Trophoblast cell (in vitro differentiated cells and primary cell): ENCODE measurements at regions not wholly inside any gene's neighbourhood (a gene's known extent, or its start where the extent isn't known, plus 50 kb on each side); places are given as distances from the start of the nearest gene placed in this dataset.

Experiments used
- DNase-seq, 2 donors: peaks; one replicate each; pipeline ENCODE4 v3.0.0-alpha.2; 2016
- H2AFZ ChIP-seq: 2 replicates; pipeline ENCODE4 v1.6.1; 2013; ENCODE audit warnings: low read length, moderate library complexity, mild to moderate bottlenecking; ENCODE audit not compliant: insufficient read depth, poor library complexity
- H2AK5ac ChIP-seq: 2 replicates; pipeline ENCODE4 v1.6.1; 2013; ENCODE audit warnings: mild to moderate bottlenecking, low read length
- H2BK120ac ChIP-seq: 2 replicates; pipeline ENCODE4 v1.6.1; 2013; ENCODE audit warnings: low read length, mild to moderate bottlenecking, moderate library complexity; ENCODE audit not compliant: insufficient read depth, poor library complexity
- H2BK12ac ChIP-seq: 2 replicates; pipeline ENCODE4 v1.6.1; 2013; ENCODE audit warnings: mild to moderate bottlenecking, low read length, moderate library complexity
- H2BK5ac ChIP-seq: 2 replicates; pipeline ENCODE4 v1.6.1; 2013; ENCODE audit warnings: low read length, low read depth, moderate library complexity, mild to moderate bottlenecking; ENCODE audit not compliant: poor library complexity
- H3K14ac ChIP-seq: 2 replicates; pipeline ENCODE4 v1.6.1; 2013; ENCODE audit warnings: mild to moderate bottlenecking, low read length
- H3K18ac ChIP-seq: 2 replicates; pipeline ENCODE4 v1.6.1; 2013; ENCODE audit warnings: mild to moderate bottlenecking, low read length
- H3K23ac ChIP-seq: 2 replicates; pipeline ENCODE4 v1.6.1; 2013; ENCODE audit warnings: low read length
- H3K27ac ChIP-seq: 2 replicates; pipeline ENCODE4 v1.5.1; 2013; ENCODE audit warnings: low read depth, mild to moderate bottlenecking, inconsistent platforms, low read length, moderate library complexity
- H3K27me3 ChIP-seq: 2 replicates; pipeline ENCODE4 v1.6.1; 2013; ENCODE audit warnings: inconsistent platforms, mild to moderate bottlenecking, low read length, moderate library complexity; ENCODE audit not compliant: insufficient read depth
- H3K36me3 ChIP-seq, 2 experiments: 1 replicate in 1 of 2; 2 replicates in 1 of 2; pipeline ENCODE4 v1.6.1; 2013; ENCODE audit warnings: low read length in 2 of 2, mild to moderate bottlenecking in 2 of 2, moderate library complexity in 1 of 2; ENCODE audit not compliant: insufficient read depth in 2 of 2, control insufficient read depth in 1 of 2
- H3K4ac ChIP-seq: 2 replicates; pipeline ENCODE4 v1.6.1; 2013; ENCODE audit warnings: low read depth, mild to moderate bottlenecking, low read length, moderate library complexity
- H3K4me1 ChIP-seq, 2 experiments: 1 replicate in 1 of 2; 2 replicates in 1 of 2; pipeline ENCODE4 v1.6.1; 2013; ENCODE audit warnings: low read length in 2 of 2, mild to moderate bottlenecking in 2 of 2, moderate library complexity in 1 of 2; ENCODE audit not compliant: insufficient read depth in 2 of 2, control insufficient read depth in 1 of 2
- H3K4me2 ChIP-seq: 2 replicates; pipeline ENCODE4 v1.6.1; 2013; ENCODE audit warnings: inconsistent platforms, mild to moderate bottlenecking, low read length, moderate library complexity
- H3K4me3 ChIP-seq: 2 replicates; pipeline ENCODE4 v1.5.1; 2013; ENCODE audit warnings: mild to moderate bottlenecking, low read depth, low read length, inconsistent platforms
- H3K79me1 ChIP-seq: one replicate; pipeline ENCODE4 v1.6.1; 2013; ENCODE audit warnings: low read length
- H3K79me2 ChIP-seq: 2 replicates; pipeline ENCODE4 v1.6.1; 2013; ENCODE audit warnings: low read length, mild to moderate bottlenecking; ENCODE audit not compliant: control insufficient read depth, insufficient read depth, poor library complexity
- H3K9ac ChIP-seq: 2 replicates; pipeline ENCODE4 v1.6.1; 2013; ENCODE audit warnings: mild to moderate bottlenecking, low read length
- H3K9me3 ChIP-seq: 2 replicates; pipeline ENCODE4 v1.6.1; 2013; ENCODE audit warnings: low read depth, mild to moderate bottlenecking, control low read depth, inconsistent platforms, low read length; ENCODE audit not compliant: insufficient read depth
- H4K12ac ChIP-seq: 2 replicates; pipeline ENCODE4 v1.6.1; 2013; ENCODE audit warnings: low read depth, mild to moderate bottlenecking, low read length, moderate library complexity
- H4K8ac ChIP-seq: 2 replicates; pipeline ENCODE4 v1.6.1; 2013; ENCODE audit warnings: low read depth, mild to moderate bottlenecking, low read length, moderate library complexity
- H4K91ac ChIP-seq: one replicate; pipeline ENCODE4 v1.6.1; 2013; ENCODE audit warnings: low read depth, mild to moderate bottlenecking, low read length, moderate library complexity
- WGBS: extraction: QIAGEN DNeasy Blood & Tissue Kit; methylation state at CpG from one replicate; pipeline ENCODE4 v1.1.7; 2013; ENCODE audit warnings: missing lambda C conversion rate; ENCODE audit not compliant: insufficient read length, insufficient coverage; ENCODE audit errors: extremely low coverage; 5-methylcytosine and 5-hydroxymethylcytosine counted together

DNA sequence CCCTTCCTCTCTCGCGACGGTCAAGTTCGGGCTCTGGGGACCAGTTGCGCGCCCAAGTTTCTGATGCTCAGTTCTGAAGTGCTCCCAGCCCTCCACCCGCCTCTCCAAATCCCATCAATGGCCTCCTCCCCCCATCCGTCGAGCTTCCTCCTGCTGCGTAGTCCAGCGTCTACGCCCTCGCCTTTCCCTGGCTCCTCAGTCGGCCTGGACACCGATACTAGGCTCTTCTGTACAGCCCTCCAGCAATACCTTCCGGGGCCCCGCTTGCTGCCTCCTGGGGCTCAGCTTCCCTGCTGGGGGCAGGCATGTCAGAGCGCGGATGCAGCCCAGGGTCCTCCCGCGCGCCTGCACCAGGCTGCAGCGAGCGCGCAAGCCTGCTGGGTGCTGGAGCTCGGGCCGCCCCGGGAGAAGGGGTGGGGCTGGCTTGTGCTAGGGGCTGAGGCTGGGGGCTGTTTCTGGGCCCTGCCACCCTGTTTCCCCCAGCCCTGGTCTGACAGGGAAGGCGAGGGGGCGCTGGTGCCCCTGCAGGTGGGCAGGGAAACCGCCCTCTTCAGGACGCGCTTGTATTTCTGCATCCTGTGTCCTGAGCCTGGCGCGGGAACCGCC is 353.3 kb upstream of the SUCLG2 start:
- H4K12ac ChIP-seq: no peak overlapping the region
- no peak overlapping the region for H3K18ac ChIP-seq
- H3K23ac ChIP-seq: no peak overlapping the region
- no peaks in the 10 kb centered on the region for H3K9me3 ChIP-seq
- peaks cover 2 to 4% of the 10 kb centered on the region in 2 experiments for H3K4me1 ChIP-seq
- H2AFZ ChIP-seq: peak overlapping the region; percentile 72
- H3K4me2 ChIP-seq: peak overlapping the region; percentile 96
- no peak overlapping the region for H2BK120ac ChIP-seq
- H3K27me3 ChIP-seq: peaks cover 9% of the 10 kb centered on the region
- DNase-seq: no peak
- H3K14ac ChIP-seq: no peak overlapping the region
- no peak overlapping the region for H3K4ac ChIP-seq
- H4K8ac ChIP-seq: no peak overlapping the region
- WGBS: no CpG with 5 or more reads among the region's 36 CpGs
- H3K79me2 ChIP-seq: no peaks in the 10 kb centered on the region
- no peak overlapping the region for H2BK12ac ChIP-seq
- no peak overlapping the region for H4K91ac ChIP-seq
- H3K36me3 ChIP-seq: no peaks in the 10 kb centered on the region
- no peak overlapping the region for H2BK5ac ChIP-seq
- no peak overlapping the region for H2AK5ac ChIP-seq
- H3K4me3 ChIP-seq: peak overlapping the region; percentile 57
- H3K79me1 ChIP-seq: no peaks in the 10 kb centered on the region
- H3K9ac ChIP-seq: no peak overlapping the region
- H3K27ac ChIP-seq: no peak overlapping the region

DNA sequence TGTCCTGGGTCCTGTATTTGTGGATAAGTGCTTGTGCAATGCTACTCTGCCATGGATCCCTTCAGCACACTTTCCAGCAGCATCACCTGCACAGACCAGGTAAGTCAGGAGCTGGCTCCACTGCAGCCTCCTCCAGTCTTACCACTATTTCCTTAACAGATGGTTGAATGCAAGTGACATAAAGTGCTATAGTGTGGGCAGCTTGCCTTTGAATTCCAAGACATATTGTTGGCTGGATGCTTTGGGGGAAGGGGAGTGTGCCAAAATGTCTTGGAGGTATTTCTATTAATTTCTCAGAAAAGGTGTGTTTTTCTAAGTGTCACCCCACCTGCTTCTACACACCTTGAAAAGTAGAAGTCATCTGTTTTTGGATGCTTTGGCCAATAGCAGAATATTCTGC is 352.2 kb upstream of the SUCLG2 start:
- Histone ChIP-seq H3K4me1 (peaks cover 2 to 4% of the 10 kb centered on the region in 2 experiments), H3K4me3 (peak overlapping the region; percentile 56), H4K91ac (no peak overlapping the region), H3K79me1 (no peaks in the 10 kb centered on the region), H3K9me3 (no peaks in the 10 kb centered on the region), H3K14ac (no peak overlapping the region), H2AFZ (no peak overlapping the region), H3K4ac (no peak overlapping the region), H3K27me3 (peaks cover 9% of the 10 kb centered on the region), H3K23ac (no peak overlapping the region), H3K79me2 (no peaks in the 10 kb centered on the region), H2BK12ac (no peak overlapping the region), H3K18ac (no peak overlapping the region), H4K8ac (no peak overlapping the region), H3K36me3 (no peaks in the 10 kb centered on the region), H3K9ac (no peak overlapping the region), H2AK5ac (no peak overlapping the region), H2BK5ac (no peak overlapping the region), H3K4me2 (no peak overlapping the region), H3K27ac (no peak overlapping the region), H4K12ac (no peak overlapping the region), H2BK120ac (no peak overlapping the region)
- DNase-seq: no peak

DNA sequence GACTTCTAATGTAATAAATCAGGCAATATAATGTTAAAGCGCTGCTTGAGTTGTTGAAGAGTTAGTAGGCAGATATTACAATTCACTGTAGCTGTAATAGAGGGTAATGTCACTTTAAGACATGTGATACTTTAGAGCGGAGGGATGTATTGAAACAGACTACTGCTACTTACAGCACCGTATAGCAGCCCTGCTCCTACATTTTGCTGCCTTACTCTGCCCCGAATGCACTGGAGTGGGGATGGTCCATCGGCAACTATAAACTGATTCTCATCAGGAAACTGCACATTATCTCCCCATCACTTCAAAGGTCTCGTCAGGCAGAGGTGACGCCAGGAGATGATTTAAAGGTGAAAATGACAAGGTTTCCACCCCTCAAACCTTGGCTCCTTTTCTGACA is 349.7 kb upstream of the SUCLG2 start:
- Histone ChIP-seq H3K79me1 (no peaks in the 10 kb centered on the region), H3K27me3 (peaks cover 9% of the 10 kb centered on the region), H2BK5ac (no peak overlapping the region), H2AK5ac (no peak overlapping the region), H3K27ac (no peak overlapping the region), H3K9ac (no peak overlapping the region), H2AFZ (no peak overlapping the region), H3K18ac (no peak overlapping the region), H3K79me2 (no peaks in the 10 kb centered on the region), H3K4me1 (peaks cover 2 to 4% of the 10 kb centered on the region in 2 experiments), H3K4me2 (no peak overlapping the region), H3K9me3 (no peaks in the 10 kb centered on the region), H4K91ac (no peak overlapping the region), H3K14ac (no peak overlapping the region), H4K8ac (no peak overlapping the region), H2BK12ac (no peak overlapping the region), H3K4me3 (no peak overlapping the region), H3K23ac (no peak overlapping the region), H3K4ac (no peak overlapping the region), H4K12ac (no peak overlapping the region), H3K36me3 (no peaks in the 10 kb centered on the region), H2BK120ac (no peak overlapping the region)
- no CpG with 5 or more reads among the region's 7 CpGs for WGBS
- DNase-seq: no peak

DNA sequence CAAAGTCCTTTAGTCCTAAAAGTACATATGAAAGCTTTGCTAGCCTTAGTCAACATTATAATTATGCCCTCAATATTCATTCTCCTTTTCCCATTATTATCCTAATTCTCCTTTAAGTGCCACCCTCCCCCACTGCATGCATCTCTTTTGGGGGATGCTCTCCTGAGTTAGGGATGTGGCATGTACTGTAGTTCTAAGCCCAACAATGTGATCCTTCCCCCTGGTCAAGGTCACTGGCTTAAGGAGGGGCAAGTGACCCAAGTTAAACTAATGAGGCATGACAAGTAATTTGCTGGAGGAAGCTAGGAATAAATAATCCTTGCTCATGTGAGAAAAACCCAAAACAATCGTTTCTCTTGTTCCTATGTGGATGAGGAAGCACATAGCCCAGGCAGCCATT is 343.9 kb upstream of the SUCLG2 start:
- Histone ChIP-seq H2AK5ac (no peak overlapping the region), H2AFZ (no peak overlapping the region), H2BK12ac (no peak overlapping the region), H3K36me3 (no peaks in the 10 kb centered on the region), H2BK5ac (no peak overlapping the region), H4K91ac (no peak overlapping the region), H3K4me2 (no peak overlapping the region), H3K27me3 (no peaks in the 10 kb centered on the region), H3K4me3 (no peak overlapping the region), H2BK120ac (no peak overlapping the region), H3K18ac (no peak overlapping the region), H3K23ac (no peak overlapping the region), H4K8ac (no peak overlapping the region), H3K79me1 (no peaks in the 10 kb centered on the region), H4K12ac (no peak overlapping the region), H3K79me2 (no peaks in the 10 kb centered on the region), H3K9me3 (no peaks in the 10 kb centered on the region), H3K4ac (no peak overlapping the region), H3K14ac (no peak overlapping the region), H3K9ac (no peak overlapping the region), H3K4me1 (no peaks in the 10 kb centered on the region), H3K27ac (no peak overlapping the region)
- no peak for DNase-seq
- no CpG with 5 or more reads among the region's 1 CpG for WGBS
